ENCODE measurements at regions not wholly inside any gene's neighbourhood (a gene's known extent, or its start where the extent isn't known, plus 50 kb on each side); places are given as distances from the start of the nearest gene placed in this dataset.

DNA sequence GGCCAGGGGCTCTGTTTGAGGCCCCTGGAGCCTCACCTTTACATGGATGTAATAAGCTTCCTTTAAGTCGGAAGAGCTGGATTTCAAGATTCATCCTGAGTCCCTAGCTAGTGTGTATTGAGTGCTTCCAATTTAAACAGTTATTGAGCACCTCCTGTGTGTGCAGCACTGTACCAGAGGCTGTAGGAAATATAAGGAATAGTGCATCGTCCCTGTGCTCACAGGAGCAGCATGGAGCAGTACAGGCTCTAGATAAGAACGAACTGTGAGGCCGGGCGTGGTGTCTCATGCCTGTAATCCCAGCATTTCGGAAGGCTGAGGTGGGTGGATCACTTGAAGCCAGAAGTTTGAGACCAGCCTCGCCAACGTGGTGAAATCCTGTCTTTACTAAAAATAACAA lies 65.8 kb upstream of the METAP2 start:
- TF ChIP-seq, protein P1, sequence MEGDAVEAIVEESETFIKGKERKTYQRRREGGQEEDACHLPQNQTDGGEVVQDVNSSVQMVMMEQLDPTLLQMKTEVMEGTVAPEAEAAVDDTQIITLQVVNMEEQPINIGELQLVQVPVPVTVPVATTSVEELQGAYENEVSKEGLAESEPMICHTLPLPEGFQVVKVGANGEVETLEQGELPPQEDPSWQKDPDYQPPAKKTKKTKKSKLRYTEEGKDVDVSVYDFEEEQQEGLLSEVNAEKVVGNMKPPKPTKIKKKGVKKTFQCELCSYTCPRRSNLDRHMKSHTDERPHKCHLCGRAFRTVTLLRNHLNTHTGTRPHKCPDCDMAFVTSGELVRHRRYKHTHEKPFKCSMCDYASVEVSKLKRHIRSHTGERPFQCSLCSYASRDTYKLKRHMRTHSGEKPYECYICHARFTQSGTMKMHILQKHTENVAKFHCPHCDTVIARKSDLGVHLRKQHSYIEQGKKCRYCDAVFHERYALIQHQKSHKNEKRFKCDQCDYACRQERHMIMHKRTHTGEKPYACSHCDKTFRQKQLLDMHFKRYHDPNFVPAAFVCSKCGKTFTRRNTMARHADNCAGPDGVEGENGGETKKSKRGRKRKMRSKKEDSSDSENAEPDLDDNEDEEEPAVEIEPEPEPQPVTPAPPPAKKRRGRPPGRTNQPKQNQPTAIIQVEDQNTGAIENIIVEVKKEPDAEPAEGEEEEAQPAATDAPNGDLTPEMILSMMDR (IDR thresholded peaks at IDR 0.05): no peak
- TF ChIP-seq EP300 (IDR thresholded peaks at IDR 0.05): no peak
